ENCODE measurements at regions not wholly inside any gene's neighbourhood (a gene's known extent, or its start where the extent isn't known, plus 50 kb on each side); places are given as distances from the start of the nearest gene placed in this dataset.

GRCh38 chr2:136381722-136382633 lies 264.0 kb upstream of the CXCR4 start:
- Histone ChIP-seq H3K56ac (ENCODE audit: insufficient read length, low read depth, low read length) (no peak overlapping the region), H3K4me1 (ENCODE audit: insufficient read depth, low read length) (no peaks in the 10 kb centered on the region), H2BK12ac (ENCODE audit: insufficient read length, low read depth, low read length) (no peak overlapping the region), H3K4ac (ENCODE audit: low read depth, low read length) (no peak overlapping the region), H3K27ac (ENCODE audit: insufficient read length, low read depth, low read length) (no peak overlapping the region), H3K9ac (ENCODE audit: extremely low read depth, insufficient read length, low read length) (no peak overlapping the region), H2BK120ac (ENCODE audit: low read depth, low read length, poor library complexity, severe bottlenecking) (no peak overlapping the region), H2AK5ac (ENCODE audit: insufficient read length, low read length) (no peak overlapping the region), H3K23me2 (ENCODE audit: insufficient read length, low read depth, low read length, poor library complexity, severe bottlenecking) (no peaks in the 10 kb centered on the region), H2BK5ac (ENCODE audit: insufficient read length, low read length) (no peak overlapping the region), H4K5ac (ENCODE audit: insufficient read length, low read depth, low read length) (no peak overlapping the region), H3K9me3 (ENCODE audit: control insufficient read depth, low read depth, low read length) (no peaks in the 10 kb centered on the region), H2BK20ac (ENCODE audit: low read depth, low read length, poor library complexity, severe bottlenecking) (no peak overlapping the region), H3K4me2 (ENCODE audit: insufficient read depth, insufficient read length, low read length) (no peak overlapping the region), H3K27me3 (ENCODE audit: insufficient read depth, low read length) (no peaks in the 10 kb centered on the region), H3K79me1 (ENCODE audit: insufficient read depth, low read depth, low read length, poor library complexity, severe bottlenecking) (no peaks in the 10 kb centered on the region), H4K91ac (ENCODE audit: insufficient read length, low read depth, low read length) (no peak overlapping the region), H4K8ac (replicated peaks; ENCODE audit: insufficient read length, low read depth, low read length) (no peak overlapping the region), H4K20me1 (ENCODE audit: control insufficient read depth, insufficient read depth, insufficient read length) (no peaks in the 10 kb centered on the region), H3T11ph (ENCODE audit: low read length) (no peak overlapping the region), H3K18ac (ENCODE audit: insufficient read length, low read depth, low read length) (no peak overlapping the region), H3K23ac (ENCODE audit: insufficient read length, low read depth, low read length) (no peak overlapping the region), H2AFZ (ENCODE audit: low read length) (no peak overlapping the region), H3K14ac (ENCODE audit: insufficient read depth, low read length) (no peak overlapping the region), H2BK15ac (ENCODE audit: low read depth, low read length) (no peak overlapping the region), H3K79me2 (ENCODE audit: insufficient read depth, low read length) (no peaks in the 10 kb centered on the region)
- no peak for DNase-seq
- no peaks in the 10 kb centered on the region; a peak in 1 of 5 replicates for H3K9me3 Mint-ChIP-seq
- peaks cover 0 to 4% of the 10 kb centered on the region in 2 experiments; a peak in 2 of 4 replicates for H3K4me1 Mint-ChIP-seq
- WGBS (ENCODE audit: extremely low coverage, insufficient read length, low lambda C conversion rate): no CpG with 5 or more reads among the region's 14 CpGs
- peaks cover 3% of the 10 kb centered on the region for H3K27me3 Mint-ChIP-seq (ENCODE audit: low read depth)
- peak overlapping the region in 2 of 3 experiments; percentile 24 to 36; a peak in 3 of 7 replicates for H3K27ac Mint-ChIP-seq
- no peak overlapping the region; a peak in 1 of 5 replicates for H3K4me3 Mint-ChIP-seq
- TF ChIP-seq CTCF (conservative IDR thresholded peaks at IDR 0.05): no peak
- H3K36me3 Mint-ChIP-seq (ENCODE audit: insufficient read depth in 1 of 3, low read depth in 3 of 3): no peaks in the 10 kb centered on the region
